ENCODE measurements at regions not wholly inside any gene's neighbourhood (a gene's known extent, or its start where the extent isn't known, plus 50 kb on each side); places are given as distances from the start of the nearest gene placed in this dataset.

GRCh38 chr10:44724415-44725174 lies 186.5 kb upstream of the TMEM72 start:
- CTCF ChIA-PET (ENCODE audit: low intra/inter-chr PET ratio) = no interaction called here
- in situ Hi-C loops (cut with MboI) = no loop called here
- H3K27me3 ChIP-seq (ENCODE audit: control insufficient read depth in 2 of 2, insufficient read depth in 2 of 2, low read length in 2 of 2) = no peaks in the 10 kb centered on the region
- no peaks in the 10 kb centered on the region; a peak in 1 of 5 replicates for H3K4me1 ChIP-seq (replicated peaks in 1 of 2; ENCODE audit: control insufficient read depth in 2 of 2, insufficient read depth in 2 of 2, low read length in 2 of 2)
- DNase-seq (ENCODE audit: extremely low read depth in 1 of 4, low spot score in 3 of 4) (no peak), ATAC-seq (no peak), FAIRE-seq (no peak)
- H3K27ac ChIP-seq (ENCODE audit: extremely low read depth, low read depth, low read length) = no peak overlapping the region
- no peaks in the 10 kb centered on the region for H3K36me3 ChIP-seq (ENCODE audit: control insufficient read depth, insufficient read depth, low read length)
- H3K79me2 ChIP-seq (ENCODE audit: control insufficient read depth, insufficient read depth, low read length) = no peaks in the 10 kb centered on the region
- H3K4me3 ChIP-seq = no peak overlapping the region
- no TSS peak for BruUV-seq (replicated peaks)
- H3K4me2 ChIP-seq (ENCODE audit: insufficient read depth, low read length) = no peak overlapping the region
- POLR2A ChIA-PET = no interaction called here
- no peaks in the 10 kb centered on the region for H4K20me1 ChIP-seq (replicated peaks; ENCODE audit: control insufficient read depth, insufficient read depth, low read length)
- intact Hi-C loops (cut with micrococcal nuclease) = no loop called here
- WGBS (ENCODE audit: insufficient coverage, low coverage, missing lambda C conversion rate) = under 1% methylated on average over 6 of the region's 6 CpGs
- H3K9me1 ChIP-seq (ENCODE audit: control insufficient read depth, insufficient read depth, low read length) = no peaks in the 10 kb centered on the region
- H2AFZ ChIP-seq (ENCODE audit: low read depth, low read length) = no peak overlapping the region
- no peaks in the 10 kb centered on the region for H3K9me3 ChIP-seq (replicated peaks; ENCODE audit: control insufficient read depth, insufficient read depth, low read depth, low read length)
- no peak overlapping the region for H3K9ac ChIP-seq (ENCODE audit: insufficient read depth in 1 of 2, low read depth in 2 of 2, low read length in 2 of 2)
- no peak for TF ChIP-seq JUND (IDR thresholded peaks at IDR 0.05; ENCODE audit: borderline replicate concordance, low read depth, low read length)
- TF ChIP-seq JUND (tag; IDR thresholded peaks at IDR 0.05; ENCODE audit: borderline replicate concordance, low read depth, low read length) = peak; percentile 17; the same call in 1 of the 3 replicates
- TF ChIP-seq FOXK2 (conservative IDR thresholded peaks at IDR 0.05 in 1 of 2, IDR thresholded peaks at IDR 0.05 in 1 of 2; ENCODE audit: low read depth in 2 of 2) = no peak
- TF ChIP-seq HNRNPLL (IDR thresholded peaks at IDR 0.05; ENCODE audit: low read depth, low read length, poor library complexity, severe bottlenecking) = no peak
- no peak for TF ChIP-seq ZNF696 (CRISPR knock-in tag; conservative IDR thresholded peaks at IDR 0.05)
- TF ChIP-seq HMG20B (CRISPR knock-in tag; IDR thresholded peaks at IDR 0.05) = no peak
- no peak for TF ChIP-seq ILF3 (IDR thresholded peaks at IDR 0.05; ENCODE audit: borderline replicate concordance)

Data from K562 (cell line).